A549 (cell line): ENCODE measurements at regions not wholly inside any gene's neighbourhood (a gene's known extent, or its start where the extent isn't known, plus 50 kb on each side); places are given as distances from the start of the nearest gene placed in this dataset.

ENCODE experiments used
- ATAC-seq, 2 experiments: fragments of 200-7000 bp in 1 of 2; fragments of >200 bp in 1 of 2; cut with Nextera tagmentation in 1 of 2; cut with Tn5 transposase in 1 of 2; 3 replicates each; pipeline versions ENCODE4 v1.8.0 to v1.9.1; 2018 to 2020; ENCODE audit warnings: mild to moderate bottlenecking in 1 of 2, moderate library complexity in 1 of 2
- CTCF ChIA-PET: fragments of 300-600 bp; sonication (Branson Sonifier 250); formaldehyde crosslinking; extraction: SDS; loops from one replicate; lab custom pipeline; 2021; ENCODE audit warnings: antibody characterized with exemption, inconsistent platforms; lab: Yijun Ruan, JAX
- POLR2A ChIA-PET: fragments of 350-600 bp; formaldehyde crosslinking; extraction: SDS; loops from one replicate; lab custom pipeline; 2021; ENCODE audit warnings: antibody characterized with exemption, inconsistent platforms; lab: Yijun Ruan, JAX
- DNase-seq, 2 experiments: peaks; one replicate each; pipeline versions ENCODE4 v3.0.0 to v3.0.0-alpha.2; 2011 to 2016; ENCODE audit warnings: low read depth in 1 of 2, low spot score in 1 of 2
- FAIRE-seq: peaks from 2 replicates; lab custom pipeline; 2011; peaks lifted over from hg19 to GRCh38; lab: Jason Lieb, UNC
- H3K27ac ChIP-seq, 2 experiments: fragments of >200 bp; sonication (Bioruptor Twin); formaldehyde crosslinking; 3 replicates each; pipeline ENCODE4 v1.5.1; 2016 to 2017
- H3K4me1 ChIP-seq: fragments of >200 bp; sonication (Bioruptor Twin); formaldehyde crosslinking; 3 replicates; pipeline ENCODE4 v1.6.1; 2016
- H3K4me2 ChIP-seq: fragments of >200 bp; sonication (Bioruptor Twin); formaldehyde crosslinking; 3 replicates; pipeline ENCODE4 v1.6.1; 2016
- H3K4me3 ChIP-seq: fragments of >200 bp; sonication (Bioruptor Twin); formaldehyde crosslinking; 3 replicates; pipeline ENCODE4 v1.5.1; 2016
- H3K9me3 ChIP-seq: fragments of >200 bp; sonication (Bioruptor Twin); formaldehyde crosslinking; 3 replicates; pipeline ENCODE4 v1.6.1; 2016
- CBX2 ChIP-seq: fragments of 200-600 bp; sonication (generic); IDR thresholded peaks from 2 replicates; pipeline ENCODE4 v1.6.1; 2016; ENCODE audit warnings: low read depth, mild to moderate bottlenecking, borderline replicate concordance
- CHD4 ChIP-seq: fragments of 200-600 bp; sonication (generic); IDR thresholded peaks from 2 replicates; pipeline ENCODE4 v1.6.1; 2016; ENCODE audit warnings: antibody characterized with exemption, mild to moderate bottlenecking, borderline replicate concordance
- EHF ChIP-seq: fragments of 250-450 bp; sonication (Bioruptor Pico); IDR thresholded peaks from 2 replicates; pipeline ENCODE4 v1.5.0; 2020; ENCODE audit warnings: mild to moderate bottlenecking
- ESRRA ChIP-seq: fragments of 150-350 bp; IDR thresholded peaks from 2 replicates; pipeline ENCODE4 v1.6.1; 2014; ENCODE audit warnings: mild to moderate bottlenecking, low read length, borderline replicate concordance
- FOSB ChIP-seq: fragments of 250-450 bp; sonication (Bioruptor Pico); IDR thresholded peaks from 2 replicates; pipeline ENCODE4 v1.5.0; 2020; ENCODE audit warnings: mild to moderate bottlenecking, moderate library complexity
- GATA3 ChIP-seq: IDR thresholded peaks from 2 replicates; pipeline ENCODE4 v1.6.1; 2012; ENCODE audit warnings: borderline replicate concordance
- HDAC2 ChIP-seq: fragments of 200-600 bp; sonication (generic); IDR thresholded peaks from 2 replicates; pipeline ENCODE4 v1.6.1; 2016
- HOXA7 ChIP-seq: fragments of 250-450 bp; sonication (Bioruptor Pico); IDR thresholded peaks from 2 replicates; pipeline ENCODE4 v1.5.0; 2020; ENCODE audit warnings: mild to moderate bottlenecking, moderate library complexity
- HOXB13 ChIP-seq: fragments of 250-450 bp; sonication (Bioruptor Pico); IDR thresholded peaks from 2 replicates; pipeline ENCODE4 v1.5.0; 2020; ENCODE audit warnings: low read depth, mild to moderate bottlenecking, moderate library complexity
- JUN ChIP-seq, 2 experiments: fragments of >200 bp; sonication (Bioruptor Twin); formaldehyde crosslinking; IDR thresholded peaks; 2 replicates in 1 of 2; 3 replicates in 1 of 2; pipeline ENCODE4 v1.6.1; 2016 to 2017
- KDM5A ChIP-seq: fragments of 200-600 bp; sonication (generic); IDR thresholded peaks from 2 replicates; pipeline ENCODE4 v1.6.1; 2016; ENCODE audit warnings: antibody characterized with exemption, mild to moderate bottlenecking
- MAZ ChIP-seq: fragments of 150-350 bp; IDR thresholded peaks from 2 replicates; pipeline ENCODE4 v1.6.1; 2014; ENCODE audit warnings: antibody characterized with exemption, low read depth, low read length, borderline replicate concordance
- MYC ChIP-seq: IDR thresholded peaks from 2 replicates; pipeline ENCODE4 v1.6.1; 2012; ENCODE audit warnings: mild to moderate bottlenecking, inconsistent platforms, low read length, improper control_type of control experiment, borderline replicate concordance
- NFE2L2 ChIP-seq: fragments of 150-350 bp; conservative IDR thresholded peaks from 2 replicates; pipeline ENCODE4 v1.6.1; 2014; ENCODE audit warnings: low read length
- NPAS2 ChIP-seq: fragments of 250-450 bp; sonication (Bioruptor Pico); IDR thresholded peaks from 2 replicates; pipeline ENCODE4 v1.8.0; 2022; ENCODE audit warnings: mild to moderate bottlenecking, moderate library complexity, borderline replicate concordance
- POLR2A ChIP-seq: IDR thresholded peaks from 2 replicates; pipeline ENCODE4 v1.6.1; 2012; ENCODE audit warnings: mild to moderate bottlenecking, low read length
- POLR2AphosphoS2 ChIP-seq: conservative IDR thresholded peaks from 2 replicates; pipeline ENCODE4 v1.6.1; 2012; ENCODE audit warnings: low read length, improper control_type of control experiment, inconsistent platforms
- RCOR1 ChIP-seq: fragments of 150-350 bp; IDR thresholded peaks from 2 replicates; pipeline ENCODE4 v1.6.1; 2014; ENCODE audit warnings: antibody characterized with exemption, low read length, low read depth
- RFX5 ChIP-seq: fragments of 450-650 bp; IDR thresholded peaks from 2 replicates; pipeline ENCODE4 v1.7.1; 2014; ENCODE audit warnings: antibody characterized with exemption, mild to moderate bottlenecking, moderate library complexity
- RNF2 ChIP-seq: fragments of 200-600 bp; sonication (generic); IDR thresholded peaks from 2 replicates; pipeline ENCODE4 v1.6.1; 2016; ENCODE audit warnings: low read depth, mild to moderate bottlenecking, antibody characterized with exemption, moderate library complexity, borderline replicate concordance
- TFCP2L1 ChIP-seq: fragments of 250-450 bp; sonication (Bioruptor Pico); IDR thresholded peaks from 2 replicates; pipeline ENCODE4 v1.5.0; 2021; ENCODE audit warnings: mild to moderate bottlenecking
- ZC3H11A ChIP-seq: fragments of 450-650 bp; IDR thresholded peaks from 2 replicates; pipeline ENCODE4 v1.6.1; 2014; ENCODE audit warnings: antibody characterized with exemption, mild to moderate bottlenecking
- ZFP36 ChIP-seq: fragments of 450-650 bp; IDR thresholded peaks from 2 replicates; pipeline ENCODE4 v1.6.1; 2014; ENCODE audit warnings: borderline replicate concordance; ENCODE audit not compliant: partially characterized antibody
- ZNF302 ChIP-seq: fragments of 250-450 bp; sonication (Bioruptor Pico); IDR thresholded peaks from 2 replicates; pipeline ENCODE4 v1.9.0; 2021; ENCODE audit warnings: inconsistent platforms, mild to moderate bottlenecking, moderate library complexity
- ZSCAN20 ChIP-seq: fragments of 250-450 bp; sonication (Bioruptor Pico); IDR thresholded peaks from 2 replicates; pipeline ENCODE4 v1.8.0; 2022; ENCODE audit warnings: mild to moderate bottlenecking, moderate library complexity
- WGBS: methylation state at CpG from one replicate; pipeline ENCODE4 v1.1.6; 2017; ENCODE audit errors: missing lambda C conversion rate; 5-methylcytosine and 5-hydroxymethylcytosine counted together
- TF ChIP-seq, protein P1 (sequence below): fragments of 200-600 bp; sonication (generic); IDR thresholded peaks from 2 replicates; pipeline ENCODE4 v1.6.1; 2016; ENCODE audit warnings: antibody characterized with exemption, mild to moderate bottlenecking, moderate library complexity
- TF ChIP-seq, protein P2 (sequence below): fragments of 150-350 bp; IDR thresholded peaks from 2 replicates; pipeline ENCODE4 v1.6.1; 2014; ENCODE audit warnings: low read depth, mild to moderate bottlenecking, low read length
- TF ChIP-seq, protein P3 (sequence below): fragments of 250-450 bp; sonication (Bioruptor Pico); IDR thresholded peaks from 2 replicates; pipeline ENCODE4 v1.5.0; 2020; ENCODE audit warnings: low read depth, mild to moderate bottlenecking, moderate library complexity
- TF ChIP-seq, protein P4 (sequence below): IDR thresholded peaks from 2 replicates; pipeline ENCODE4 v1.6.1; 2012

DNA sequence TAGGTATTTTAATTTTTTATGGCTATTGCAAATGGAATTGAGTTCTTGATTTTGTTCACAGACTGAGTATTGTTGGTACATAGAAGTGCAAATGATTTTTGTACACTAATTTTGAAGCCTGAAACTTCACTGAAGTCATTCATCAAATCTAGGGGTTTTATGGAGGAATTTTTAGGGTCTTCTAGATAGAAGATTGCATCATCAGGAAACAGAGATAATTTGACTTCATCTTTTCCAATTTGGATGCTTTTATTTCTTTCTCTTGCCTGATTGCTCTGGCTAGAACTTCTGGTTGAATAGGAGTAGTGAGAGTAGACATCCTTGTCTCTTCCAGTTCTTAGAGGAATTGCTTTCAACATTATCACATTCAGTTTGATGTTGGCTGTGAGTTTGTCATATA is 58.2 kb upstream of the SNCAIP start:
- H3K4me2 ChIP-seq: no peak overlapping the region
- no peaks in the 10 kb centered on the region for H3K4me1 ChIP-seq
- H3K4me3 ChIP-seq: no peak overlapping the region
- ATAC-seq: no peak
- H3K27ac ChIP-seq: no peak overlapping the region
- DNase-seq: no peak
- ChIA-PET POLR2A (no interaction called here), CTCF (no interaction called here)
- H3K9me3 ChIP-seq: peaks cover 13% of the 10 kb centered on the region; the same call in 2 of the 3 replicates
- FAIRE-seq: no peak
- TF ChIP-seq HOXB13 (CRISPR knock-in tag) (no peak), POLR2AphosphoS2 (no peak), HOXA7 (no peak), HDAC2 (no peak), CHD4 (no peak), ZSCAN20 (no peak), KDM5A (no peak)
- TF ChIP-seq, protein P1, sequence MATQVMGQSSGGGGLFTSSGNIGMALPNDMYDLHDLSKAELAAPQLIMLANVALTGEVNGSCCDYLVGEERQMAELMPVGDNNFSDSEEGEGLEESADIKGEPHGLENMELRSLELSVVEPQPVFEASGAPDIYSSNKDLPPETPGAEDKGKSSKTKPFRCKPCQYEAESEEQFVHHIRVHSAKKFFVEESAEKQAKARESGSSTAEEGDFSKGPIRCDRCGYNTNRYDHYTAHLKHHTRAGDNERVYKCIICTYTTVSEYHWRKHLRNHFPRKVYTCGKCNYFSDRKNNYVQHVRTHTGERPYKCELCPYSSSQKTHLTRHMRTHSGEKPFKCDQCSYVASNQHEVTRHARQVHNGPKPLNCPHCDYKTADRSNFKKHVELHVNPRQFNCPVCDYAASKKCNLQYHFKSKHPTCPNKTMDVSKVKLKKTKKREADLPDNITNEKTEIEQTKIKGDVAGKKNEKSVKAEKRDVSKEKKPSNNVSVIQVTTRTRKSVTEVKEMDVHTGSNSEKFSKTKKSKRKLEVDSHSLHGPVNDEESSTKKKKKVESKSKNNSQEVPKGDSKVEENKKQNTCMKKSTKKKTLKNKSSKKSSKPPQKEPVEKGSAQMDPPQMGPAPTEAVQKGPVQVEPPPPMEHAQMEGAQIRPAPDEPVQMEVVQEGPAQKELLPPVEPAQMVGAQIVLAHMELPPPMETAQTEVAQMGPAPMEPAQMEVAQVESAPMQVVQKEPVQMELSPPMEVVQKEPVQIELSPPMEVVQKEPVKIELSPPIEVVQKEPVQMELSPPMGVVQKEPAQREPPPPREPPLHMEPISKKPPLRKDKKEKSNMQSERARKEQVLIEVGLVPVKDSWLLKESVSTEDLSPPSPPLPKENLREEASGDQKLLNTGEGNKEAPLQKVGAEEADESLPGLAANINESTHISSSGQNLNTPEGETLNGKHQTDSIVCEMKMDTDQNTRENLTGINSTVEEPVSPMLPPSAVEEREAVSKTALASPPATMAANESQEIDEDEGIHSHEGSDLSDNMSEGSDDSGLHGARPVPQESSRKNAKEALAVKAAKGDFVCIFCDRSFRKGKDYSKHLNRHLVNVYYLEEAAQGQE: no peak

DNA sequence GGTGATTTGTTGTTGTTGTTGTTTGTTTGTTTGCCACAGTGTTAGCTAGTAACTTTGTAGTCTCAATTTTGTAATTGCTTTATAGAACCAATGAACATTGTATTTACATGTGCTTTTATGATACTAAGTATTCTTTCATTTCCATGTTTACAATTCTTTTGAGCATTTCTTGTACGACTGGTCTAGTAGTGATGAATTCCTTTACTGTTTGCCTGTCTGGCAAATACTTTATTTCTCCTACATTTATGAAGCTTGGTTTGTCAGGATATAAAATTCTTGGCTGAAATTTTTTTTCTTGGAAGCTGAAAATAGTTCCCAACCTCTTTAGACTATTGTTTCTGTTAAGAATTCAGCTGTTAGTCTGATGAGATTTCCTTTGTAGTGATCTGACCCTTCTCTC is 55.6 kb upstream of the SNCAIP start:
- FAIRE-seq (no peak), ATAC-seq (no peak), DNase-seq (no peak)
- whole genome bisulfite sequencing: 0% methylated on average over 1 of the region's 1 CpG
- H3K4me3 ChIP-seq: no peak overlapping the region
- no peak overlapping the region for H3K4me2 ChIP-seq
- TF ChIP-seq ZC3H11A (no peak), NFE2L2 (no peak), RCOR1 (no peak), POLR2A (no peak), JUN (IDR thresholded peaks at IDR 0.05) (no peak), ESRRA (no peak), CBX2 (no peak), FOSB (CRISPR knock-in tag) (no peak), RFX5 (no peak), MAZ (no peak), GATA3 (no peak)
- ChIA-PET POLR2A (no interaction called here), CTCF (interaction anchor here (0.6 kb wide), 1 partner anchor 74 kb away, joined by 3 read pairs; no protein-coding TSS in a partner anchor)
- H3K4me1 ChIP-seq: no peaks in the 10 kb centered on the region
- peaks cover 13% of the 10 kb centered on the region; the same call in 2 of the 3 replicates for H3K9me3 ChIP-seq
- no peak overlapping the region for H3K27ac ChIP-seq

DNA sequence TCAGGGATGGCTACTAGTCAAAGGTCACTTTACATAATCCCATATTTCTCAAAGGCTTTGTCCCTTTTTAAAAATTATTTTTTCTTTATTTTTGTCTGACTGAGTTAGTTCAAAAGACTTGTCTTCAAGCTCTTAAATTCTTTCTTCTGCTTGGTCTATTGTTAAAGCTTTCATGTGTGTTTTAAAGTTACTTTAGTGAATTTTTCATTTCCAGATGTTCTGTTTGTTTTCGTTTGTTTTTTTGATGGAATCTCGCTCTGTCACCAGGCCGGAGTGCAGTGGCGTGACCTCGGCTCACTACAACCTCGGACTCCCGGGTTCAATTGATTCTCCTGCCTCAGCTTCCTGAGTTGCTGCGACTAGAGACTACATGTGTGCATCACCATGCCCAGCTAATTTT is 55.0 kb upstream of the SNCAIP start:
- ChIA-PET CTCF (no interaction called here), POLR2A (no interaction called here)
- WGBS: 9% methylated on average over 8 of the region's 8 CpGs
- no peak for ATAC-seq
- Histone ChIP-seq H3K4me1 (no peaks in the 10 kb centered on the region), H3K9me3 (peaks cover 13% of the 10 kb centered on the region; the same call in 2 of the 3 replicates), H3K4me3 (no peak overlapping the region), H3K4me2 (no peak overlapping the region), H3K27ac (no peak overlapping the region)
- FAIRE-seq: no peak
- TF ChIP-seq, protein P2, sequence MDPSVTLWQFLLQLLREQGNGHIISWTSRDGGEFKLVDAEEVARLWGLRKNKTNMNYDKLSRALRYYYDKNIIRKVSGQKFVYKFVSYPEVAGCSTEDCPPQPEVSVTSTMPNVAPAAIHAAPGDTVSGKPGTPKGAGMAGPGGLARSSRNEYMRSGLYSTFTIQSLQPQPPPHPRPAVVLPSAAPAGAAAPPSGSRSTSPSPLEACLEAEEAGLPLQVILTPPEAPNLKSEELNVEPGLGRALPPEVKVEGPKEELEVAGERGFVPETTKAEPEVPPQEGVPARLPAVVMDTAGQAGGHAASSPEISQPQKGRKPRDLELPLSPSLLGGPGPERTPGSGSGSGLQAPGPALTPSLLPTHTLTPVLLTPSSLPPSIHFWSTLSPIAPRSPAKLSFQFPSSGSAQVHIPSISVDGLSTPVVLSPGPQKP: no peak
- TF ChIP-seq MYC (no peak), FOSB (CRISPR knock-in tag) (no peak), NPAS2 (CRISPR knock-in tag) (no peak), RNF2 (no peak), ZNF302 (CRISPR knock-in tag) (no peak), ZFP36 (no peak), POLR2AphosphoS2 (no peak), TFCP2L1 (CRISPR knock-in tag) (no peak), EHF (no peak), ZC3H11A (no peak), GATA3 (no peak)
- TF ChIP-seq, protein P3, sequence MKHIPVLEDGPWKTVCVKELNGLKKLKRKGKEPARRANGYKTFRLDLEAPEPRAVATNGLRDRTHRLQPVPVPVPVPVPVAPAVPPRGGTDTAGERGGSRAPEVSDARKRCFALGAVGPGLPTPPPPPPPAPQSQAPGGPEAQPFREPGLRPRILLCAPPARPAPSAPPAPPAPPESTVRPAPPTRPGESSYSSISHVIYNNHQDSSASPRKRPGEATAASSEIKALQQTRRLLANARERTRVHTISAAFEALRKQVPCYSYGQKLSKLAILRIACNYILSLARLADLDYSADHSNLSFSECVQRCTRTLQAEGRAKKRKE: no peak
- TF ChIP-seq, protein P4, sequence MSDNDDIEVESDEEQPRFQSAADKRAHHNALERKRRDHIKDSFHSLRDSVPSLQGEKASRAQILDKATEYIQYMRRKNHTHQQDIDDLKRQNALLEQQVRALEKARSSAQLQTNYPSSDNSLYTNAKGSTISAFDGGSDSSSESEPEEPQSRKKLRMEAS: no peak
- DNase-seq: no peak
